ENCODE measurements at regions not wholly inside any gene's neighbourhood (a gene's known extent, or its start where the extent isn't known, plus 50 kb on each side); places are given as distances from the start of the nearest gene placed in this dataset.

- Histone ChIP-seq H2BK15ac (ENCODE audit: low read length) (no peak overlapping the region), H2BK120ac (replicated peaks; ENCODE audit: low read depth, low read length) (no peak overlapping the region), H4K91ac (replicated peaks; ENCODE audit: insufficient read length, low read length) (no peak overlapping the region), H3K27me3 (replicated peaks in 1 of 4; ENCODE audit: control insufficient read depth in 3 of 4, extremely low read depth in 1 of 4, insufficient read depth in 3 of 4, low read length in 3 of 4) (no peaks in the 10 kb centered on the region), H2AFZ (ENCODE audit: low read length) (no peak overlapping the region), H3K4me1 (replicated peaks in 1 of 4; ENCODE audit: control insufficient read depth in 3 of 4, insufficient read depth in 4 of 4, low read length in 3 of 4) (no peaks in the 10 kb centered on the region), H2AK5ac (ENCODE audit: low read depth, low read length) (no peak overlapping the region), H3K27ac (ENCODE audit: low read depth, low read length) (no peak overlapping the region), H3K23me2 (ENCODE audit: low read depth, low read length) (no peaks in the 10 kb centered on the region), H3K9me3 (ENCODE audit: insufficient read depth in 2 of 2, low read depth in 1 of 2, low read length in 1 of 2) (peaks cover 21 to 22% of the 10 kb centered on the region in 2 experiments; a peak in 3 of 4 replicates), H3K79me2 (ENCODE audit: control insufficient read depth in 1 of 2, insufficient read depth in 2 of 2, low read length in 2 of 2) (no peaks in the 10 kb centered on the region), H3K23ac (ENCODE audit: insufficient read length) (no peak overlapping the region), H3K4ac (replicated peaks; ENCODE audit: insufficient read length, low read depth, low read length) (no peak overlapping the region), H3K4me3 (ENCODE audit: extremely low read depth in 1 of 4, insufficient read depth in 2 of 4, low read depth in 3 of 4, low read length in 4 of 4) (no peak overlapping the region), H2BK5ac (ENCODE audit: low read depth, low read length) (no peak overlapping the region), H4K8ac (ENCODE audit: extremely low read depth, insufficient read depth, low read length) (no peak overlapping the region), H3K9ac (replicated peaks in 1 of 4; ENCODE audit: extremely low read depth in 1 of 4, low read depth in 3 of 4, low read length in 3 of 4) (no peak overlapping the region), H3K14ac (ENCODE audit: insufficient read length) (no peak overlapping the region), H4K5ac (ENCODE audit: insufficient read length, low read depth, low read length) (no peak overlapping the region), H3K4me2 (ENCODE audit: insufficient read depth in 1 of 2, low read depth in 2 of 2, low read length in 2 of 2) (no peak overlapping the region), H3K56ac (replicated peaks; ENCODE audit: insufficient read length, low read depth, low read length) (no peak overlapping the region), H3K79me1 (ENCODE audit: low read depth, low read length) (no peaks in the 10 kb centered on the region), H3K36me3 (ENCODE audit: control insufficient read depth in 2 of 4, insufficient read depth in 4 of 4, low read length in 3 of 4) (peaks cover 0 to 4% (median 0%) of the 10 kb centered on the region in 4 experiments; a peak in 2 of 8 replicates), H2BK20ac (ENCODE audit: low read length) (no peak overlapping the region), H3K18ac (ENCODE audit: extremely low read depth, low read length) (no peak overlapping the region), H4K20me1 (replicated peaks in 1 of 2; ENCODE audit: control insufficient read depth in 1 of 2, insufficient read depth in 2 of 2, low read length in 2 of 2) (no peaks in the 10 kb centered on the region), H2BK12ac (ENCODE audit: low read depth, low read length) (no peak overlapping the region)
- WGBS, 2 experiments (ENCODE audit: extremely low coverage in 1 of 2, insufficient coverage in 1 of 2, insufficient read length in 1 of 2, insufficient replicate concordance in 2 of 2, low coverage in 1 of 2, low lambda C conversion rate in 2 of 2, missing lambda C conversion rate in 1 of 2): 47% methylated on average over 1 of the region's 1 CpG; no CpG with 5 or more reads in 1 of the 2 experiments
- TF ChIP-seq JUND (IDR thresholded peaks at IDR 0.05; ENCODE audit: low read length) (no peak), CREB1 (IDR thresholded peaks at IDR 0.05) (no peak), RNF2 (IDR thresholded peaks at IDR 0.05; ENCODE audit: borderline replicate concordance, low read depth, low read length, missing control alignments, poor library complexity, severe bottlenecking) (no peak), YY1 (IDR thresholded peaks at IDR 0.05; ENCODE audit: low read depth, low read length) (no peak), MAFK (IDR thresholded peaks at IDR 0.05; ENCODE audit: low read depth, low read length) (no peak)
- no peak for DNase-seq (ENCODE audit: low read depth in 1 of 2, low spot score in 2 of 2)
- CTCF ChIA-PET (ENCODE audit: partially characterized antibody): interaction anchor here (0.7 kb wide), 1 partner anchor 27 kb away, joined by 5 read pairs; no protein-coding TSS in a partner anchor
- POLR2A ChIA-PET (ENCODE audit: partially characterized antibody): no interaction called here
- FAIRE-seq: no peak
Observed at GRCh38 chr5:124154714-124155113, 591.7 kb downstream of the ZNF608 start.

All from H1 (cell line).